Endothelial cell of umbilical vein (primary cell): ENCODE measurements at regions not wholly inside any gene's neighbourhood (a gene's known extent, or its start where the extent isn't known, plus 50 kb on each side); places are given as distances from the start of the nearest gene placed in this dataset.

Source experiments
- BruUV-seq: library from RNA; stranded (reverse); fragments of 400-500 nt; replicated peaks from 2 replicates; lab custom pipeline; 2021; lab: Mats Ljungman, UMichigan
- CTCF ChIA-PET: fragments of 300-600, 350-600 bp; sonication (Branson Sonifier 250); formaldehyde crosslinking; loops from one replicate; lab custom pipeline; 2021; ENCODE audit warnings: antibody characterized with exemption, inconsistent platforms; lab: Charles Lee
- POLR2A ChIA-PET: fragments of 300-600, 350-600 bp; sonication (Branson Sonifier 250); formaldehyde crosslinking; loops from one replicate; lab custom pipeline; 2021; ENCODE audit warnings: antibody characterized with exemption, inconsistent platforms; lab: Charles Lee
- DNase-seq: peaks from one replicate; pipeline ENCODE4 v3.0.0-alpha.2; 2011; ENCODE audit warnings: low read depth, low spot score
- FAIRE-seq: peaks from 2 replicates; lab custom pipeline; 2011; peaks lifted over from hg19 to GRCh38; lab: Jason Lieb, UNC
- H2AFZ ChIP-seq: 2 replicates; pipeline ENCODE4 v1.6.0; 2012; ENCODE audit warnings: low read depth, low read length, control low read depth, inconsistent platforms
- H3K27ac ChIP-seq: 2 replicates; pipeline ENCODE4 v1.5.1; 2011; ENCODE audit warnings: low read depth, mild to moderate bottlenecking, control low read depth, low read length, moderate library complexity; ENCODE audit not compliant: insufficient read depth
- H3K27me3 ChIP-seq, 2 experiments: 2 replicates each; pipeline versions ENCODE4 v1.6.0 to v1.6.1; 2011; ENCODE audit warnings: low read length in 2 of 2, mixed read lengths in 1 of 2; ENCODE audit not compliant: control insufficient read depth in 2 of 2, insufficient read depth in 2 of 2
- H3K36me3 ChIP-seq, 2 experiments: 2 replicates in 1 of 2; 3 replicates in 1 of 2; pipeline ENCODE4 v1.5.1; 2011; ENCODE audit warnings: low read length in 2 of 2, mild to moderate bottlenecking in 1 of 2, moderate library complexity in 1 of 2; ENCODE audit not compliant: control insufficient read depth in 2 of 2, insufficient read depth in 2 of 2; ENCODE audit errors: extremely low read depth in 1 of 2
- H3K4me1 ChIP-seq: 3 replicates; pipeline ENCODE4 v1.5.1; 2011; ENCODE audit warnings: mild to moderate bottlenecking, low read length; ENCODE audit not compliant: control insufficient read depth, insufficient read depth; ENCODE audit errors: extremely low read depth
- H3K4me2 ChIP-seq: 2 replicates; pipeline ENCODE4 v1.6.1; 2011; ENCODE audit warnings: low read length, control low read depth, mixed read lengths; ENCODE audit not compliant: insufficient read depth
- H3K4me3 ChIP-seq, 3 experiments: fragments of 200-600 bp in 1 of 3; sonication (generic), shearing (Covaris generic) in 1 of 3; replicated peaks in 1 of 3; 2 replicates each; pipeline ENCODE4 v1.5.1; 2011 to 2016; ENCODE audit warnings: control low read depth in 3 of 3, low read length in 3 of 3, mild to moderate bottlenecking in 2 of 3, inconsistent platforms in 1 of 3, low read depth in 1 of 3, moderate library complexity in 1 of 3; ENCODE audit not compliant: insufficient read depth in 1 of 3
- H3K79me2 ChIP-seq: 2 replicates; pipeline ENCODE4 v1.6.0; 2012; ENCODE audit warnings: low read length, inconsistent platforms; ENCODE audit not compliant: control insufficient read depth, insufficient read depth
- H3K9ac ChIP-seq: replicated peaks from 2 replicates; pipeline ENCODE3; 2011; ENCODE audit warnings: low read length, control low read depth; ENCODE audit not compliant: insufficient read depth; ENCODE audit errors: extremely low read depth
- H3K9me1 ChIP-seq: replicated peaks from 3 replicates; pipeline ENCODE4 v1.6.0; 2011; ENCODE audit warnings: mild to moderate bottlenecking, low read length; ENCODE audit not compliant: control insufficient read depth, insufficient read depth; ENCODE audit errors: extremely low read depth
- H3K9me3 ChIP-seq: replicated peaks from 2 replicates; pipeline ENCODE4 v1.5.1; 2012; ENCODE audit warnings: low read length, inconsistent platforms; ENCODE audit not compliant: control insufficient read depth, insufficient read depth
- H4K20me1 ChIP-seq: replicated peaks from 2 replicates; pipeline ENCODE3; 2011; ENCODE audit warnings: mild to moderate bottlenecking, low read length; ENCODE audit not compliant: control insufficient read depth, insufficient read depth; ENCODE audit errors: extremely low read depth
- EZH2 ChIP-seq: IDR thresholded peaks from 2 replicates; pipeline ENCODE4 v1.6.1; 2012; ENCODE audit warnings: borderline replicate concordance, low read depth, mild to moderate bottlenecking, moderate library complexity, low read length, inconsistent platforms; ENCODE audit not compliant: severe bottlenecking
- FOS ChIP-seq: IDR thresholded peaks from 2 replicates; pipeline ENCODE4 v1.6.1; 2011; ENCODE audit warnings: mild to moderate bottlenecking, low read length, moderate library complexity, borderline replicate concordance; ENCODE audit not compliant: insufficient read depth
- GATA2 ChIP-seq: IDR thresholded peaks from 2 replicates; pipeline ENCODE4 v1.7.0; 2011; ENCODE audit warnings: low read depth, mild to moderate bottlenecking, moderate library complexity, mixed read lengths, low read length; ENCODE audit not compliant: insufficient read length, insufficient read depth
- JUN ChIP-seq: IDR thresholded peaks from 2 replicates; pipeline ENCODE4 v1.6.1; 2011; ENCODE audit warnings: borderline replicate concordance, low read depth; ENCODE audit not compliant: insufficient read length, insufficient read depth
- MAX ChIP-seq: IDR thresholded peaks from 2 replicates; pipeline ENCODE4 v1.6.1; 2011; ENCODE audit not compliant: insufficient read depth, insufficient read length
- MYC ChIP-seq: IDR thresholded peaks from one replicate; pipeline ENCODE4 v1.6.1; 2011; ENCODE audit warnings: mild to moderate bottlenecking, low read depth, low read length
- POLR2A ChIP-seq: IDR thresholded peaks from 2 replicates; pipeline ENCODE4 v1.6.1; 2012; ENCODE audit warnings: low read depth, mild to moderate bottlenecking, control low read depth, low read length
- POLR2AphosphoS5 ChIP-seq: IDR thresholded peaks from 2 replicates; pipeline ENCODE4 v1.6.1; 2012; ENCODE audit warnings: low read depth, mild to moderate bottlenecking, control low read depth, low read length, moderate library complexity; ENCODE audit not compliant: insufficient read depth
- dilution Hi-C: fragments of 300-500 bp; cut with MboI; formaldehyde crosslinking; loops from one replicate; pipeline ENCODE4 v1.15.0; 2019; ENCODE audit warnings: low sequenced_read_pairs; ENCODE audit not compliant: extremely low pct_ligation_motif_present
- intact Hi-C: fragments of 100-400 bp; cut with micrococcal nuclease; formaldehyde crosslinking; loops from one replicate; pipeline ENCODE4 v1.10.0; 2022
- TF ChIP-seq, protein P1 (sequence below), 2 donors: IDR thresholded peaks; 1 replicate in 1 of 2; 2 replicates in 1 of 2; pipeline ENCODE4 v1.5.1; 2011; ENCODE audit warnings: low read length in 2 of 2, mild to moderate bottlenecking in 2 of 2, moderate library complexity in 2 of 2, control low read depth in 1 of 2, inconsistent platforms in 1 of 2, low read depth in 1 of 2; ENCODE audit not compliant: insufficient read depth in 1 of 2; ENCODE audit errors: extremely low read depth in 1 of 2

DNA sequence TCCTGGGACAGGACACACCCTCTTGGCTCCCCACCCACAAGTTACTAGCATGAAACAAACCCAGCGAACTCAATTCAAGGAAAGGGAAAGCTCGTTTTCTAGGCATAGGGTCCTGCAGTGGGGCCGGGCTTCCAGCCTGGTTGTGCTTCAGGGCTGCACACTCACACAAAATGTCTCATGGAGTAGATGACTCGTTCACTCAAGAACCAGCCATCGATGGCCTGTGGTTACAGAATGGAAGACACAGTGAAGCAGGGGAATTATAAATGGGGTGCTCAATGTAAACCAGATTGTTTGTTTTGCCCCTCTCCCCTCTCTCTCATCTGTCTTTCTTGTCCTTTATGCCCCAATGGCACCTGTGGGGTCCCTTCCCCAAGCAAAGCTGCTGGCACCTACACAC lies 56.0 kb upstream of the COX20 start:
- Histone ChIP-seq H3K9me3 (no peaks in the 10 kb centered on the region), H3K4me2 (no peak overlapping the region), H3K27ac (no peak overlapping the region), H3K27me3 (no peaks in the 10 kb centered on the region), H3K4me3 (no peak overlapping the region), H3K79me2 (no peaks in the 10 kb centered on the region), H3K36me3 (no peaks in the 10 kb centered on the region), H4K20me1 (no peaks in the 10 kb centered on the region), H2AFZ (no peak overlapping the region), H3K9me1 (no peaks in the 10 kb centered on the region), H3K4me1 (peaks cover 10% of the 10 kb centered on the region), H3K9ac (no peak overlapping the region)
- DNase-seq (no peak), FAIRE-seq (no peak)
- CTCF ChIA-PET = interaction anchor here (0.8 to 2.4 kb wide), 3 partner anchors 17 to 179 kb away, joined by 5 to 9 read pairs (median 5); no protein-coding TSS in a partner anchor
- POLR2A ChIA-PET = no interaction called here
- intact Hi-C loops (no loop called here), dilution Hi-C loops (no loop called here)
- no peak for TF ChIP-seq GATA2
- no peak for TF ChIP-seq MYC
- TF ChIP-seq, protein P1, sequence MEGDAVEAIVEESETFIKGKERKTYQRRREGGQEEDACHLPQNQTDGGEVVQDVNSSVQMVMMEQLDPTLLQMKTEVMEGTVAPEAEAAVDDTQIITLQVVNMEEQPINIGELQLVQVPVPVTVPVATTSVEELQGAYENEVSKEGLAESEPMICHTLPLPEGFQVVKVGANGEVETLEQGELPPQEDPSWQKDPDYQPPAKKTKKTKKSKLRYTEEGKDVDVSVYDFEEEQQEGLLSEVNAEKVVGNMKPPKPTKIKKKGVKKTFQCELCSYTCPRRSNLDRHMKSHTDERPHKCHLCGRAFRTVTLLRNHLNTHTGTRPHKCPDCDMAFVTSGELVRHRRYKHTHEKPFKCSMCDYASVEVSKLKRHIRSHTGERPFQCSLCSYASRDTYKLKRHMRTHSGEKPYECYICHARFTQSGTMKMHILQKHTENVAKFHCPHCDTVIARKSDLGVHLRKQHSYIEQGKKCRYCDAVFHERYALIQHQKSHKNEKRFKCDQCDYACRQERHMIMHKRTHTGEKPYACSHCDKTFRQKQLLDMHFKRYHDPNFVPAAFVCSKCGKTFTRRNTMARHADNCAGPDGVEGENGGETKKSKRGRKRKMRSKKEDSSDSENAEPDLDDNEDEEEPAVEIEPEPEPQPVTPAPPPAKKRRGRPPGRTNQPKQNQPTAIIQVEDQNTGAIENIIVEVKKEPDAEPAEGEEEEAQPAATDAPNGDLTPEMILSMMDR (IDR thresholded peaks at IDR 0.05; ENCODE audit: extremely low read depth in 1 of 2, insufficient read depth in 1 of 2, low read depth in 1 of 2, low read length in 2 of 2) = no peak
- no peak for TF ChIP-seq MAX
- TF ChIP-seq POLR2A = no peak
- TF ChIP-seq EZH2 = no peak
- no peak for TF ChIP-seq JUN
- TF ChIP-seq POLR2AphosphoS5 = no peak
- TF ChIP-seq FOS = no peak
- no TSS peak for BruUV-seq
